LNCaP clone FGC (cell line): ENCODE measurements at regions not wholly inside any gene's neighbourhood (a gene's known extent, or its start where the extent isn't known, plus 50 kb on each side); places are given as distances from the start of the nearest gene placed in this dataset.
"Not testable (repeated sequence)": the region's sequence is repeated elsewhere in the genome, so short reads cannot be mapped to it uniquely, and the experiment has no call there.

Experiments
- DNase-seq: peaks from one replicate; pipeline ENCODE4 v3.0.0-alpha.2; 2011; ENCODE audit warnings: low read depth
- H3K4me3 ChIP-seq: 2 replicates; pipeline ENCODE4 v1.5.1; 2011; ENCODE audit warnings: mild to moderate bottlenecking, low read depth, low read length, control low read depth
- CTCF ChIP-seq: IDR thresholded peaks from 2 replicates; pipeline ENCODE4 v1.5.1; 2012; ENCODE audit warnings: mild to moderate bottlenecking; ENCODE audit not compliant: control insufficient read depth, insufficient read depth; ENCODE audit errors: extremely low read depth

GRCh38 chr9:102768002-102768401, 227.1 kb upstream of the CYLC2 start:
- no peak for DNase-seq
- no peak overlapping the region for H3K4me3 ChIP-seq
- no peak for TF ChIP-seq CTCF

- DNase-seq = no peak
- H3K4me3 ChIP-seq = no peak overlapping the region
- no peak for TF ChIP-seq CTCF
These were observed 228.1 kb upstream of the CYLC2 start for GRCh38 chr9:102767076-102767475.

GRCh38 chr9:102740578-102740977, 254.6 kb upstream of the CYLC2 start:
- no peak for DNase-seq
- no peak overlapping the region for H3K4me3 ChIP-seq
- no peak for TF ChIP-seq CTCF

- no peak for DNase-seq
- H3K4me3 ChIP-seq = no peak overlapping the region
- no peak for TF ChIP-seq CTCF
These were observed 266.2 kb upstream of the CYLC2 start for GRCh38 chr9:102728946-102729345.

- H3K4me3 ChIP-seq = no peak overlapping the region
- DNase-seq = no peak
- no peak for TF ChIP-seq CTCF
These were observed 280.9 kb upstream of the CYLC2 start for GRCh38 chr9:102714184-102714583.

- not testable (repeated sequence) for H3K4me3 ChIP-seq, DNase-seq
These were observed 282.2 kb upstream of the CYLC2 start for GRCh38 chr9:102712910-102713309.

- no peak overlapping the region for H3K4me3 ChIP-seq
- no peak for DNase-seq
- TF ChIP-seq CTCF = no peak
These were observed 294.2 kb upstream of the CYLC2 start for GRCh38 chr9:102700936-102701335.

- TF ChIP-seq CTCF = no peak
- H3K4me3 ChIP-seq = no peak overlapping the region
- no peak for DNase-seq
These were observed 325.9 kb upstream of the CYLC2 start for GRCh38 chr9:102669220-102669619.
